ENCODE measurements at regions not wholly inside any gene's neighbourhood (a gene's known extent, or its start where the extent isn't known, plus 50 kb on each side); places are given as distances from the start of the nearest gene placed in this dataset.

DNA sequence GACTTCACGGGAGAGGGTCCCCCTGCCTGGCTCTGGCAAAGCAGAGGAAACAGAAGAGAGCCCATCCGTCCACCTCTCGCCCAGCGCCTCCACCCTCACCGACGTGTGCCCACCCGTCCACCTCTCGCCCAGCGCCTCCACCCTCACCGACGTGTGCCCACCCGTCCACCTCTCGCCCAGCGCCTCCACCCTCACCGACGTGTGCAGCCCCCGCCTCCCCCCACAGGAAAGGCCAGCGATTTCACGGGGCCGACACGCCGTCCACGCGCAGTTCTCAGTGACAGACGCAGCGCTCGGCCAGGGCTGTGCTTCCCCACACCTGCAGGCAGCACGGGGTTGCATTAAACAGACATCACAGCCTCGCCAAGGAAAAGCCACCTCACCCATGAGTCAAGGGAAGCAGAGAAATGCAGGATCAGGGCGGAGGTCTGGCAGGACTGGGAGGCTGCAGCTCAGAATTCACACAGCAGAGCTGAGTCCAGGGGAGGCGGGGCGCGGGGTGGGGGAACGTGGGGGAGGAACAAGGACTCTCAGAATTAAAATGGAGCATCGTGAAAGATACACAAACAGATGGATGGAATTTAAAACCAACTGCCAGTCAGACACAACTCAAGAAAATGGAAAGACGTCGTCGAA is 377.7 kb downstream of the BRD1 start:
- no peak for DNase-seq

DNA sequence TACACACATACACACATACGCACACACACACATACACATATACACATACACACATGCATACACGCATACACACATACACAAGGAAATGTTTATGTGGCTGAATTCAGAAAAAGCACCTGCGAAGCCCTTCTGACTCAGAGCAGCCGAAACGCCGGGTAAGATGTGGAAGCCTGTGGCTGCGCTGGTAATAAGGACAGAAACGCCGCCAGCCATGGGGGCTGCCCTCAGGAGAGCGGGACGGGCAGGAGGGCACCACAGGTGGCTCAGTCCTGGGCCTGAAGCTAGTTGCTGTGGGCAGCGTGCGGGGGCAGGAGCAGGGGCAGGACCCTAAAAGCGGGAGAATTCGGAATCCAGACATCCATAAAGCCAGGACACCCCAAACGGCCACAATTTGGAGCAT is 378.3 kb downstream of the BRD1 start:
- no peak for DNase-seq

GRCh38 chr22:49448526-49448925 is 379.1 kb downstream of the BRD1 start:
- DNase-seq = no peak

GRCh38 chr22:49447837-49448236 is 379.8 kb downstream of the BRD1 start:
- no peak for DNase-seq

- DNase-seq = no peak
Measured at GRCh38 chr22:49446759-49447710, 380.6 kb downstream of the BRD1 start.

- DNase-seq = no peak
Measured at GRCh38 chr22:49446145-49446758, 381.4 kb downstream of the BRD1 start.

GRCh38 chr22:49444781-49445180 is 382.9 kb downstream of the BRD1 start:
- DNase-seq = no peak

DNA sequence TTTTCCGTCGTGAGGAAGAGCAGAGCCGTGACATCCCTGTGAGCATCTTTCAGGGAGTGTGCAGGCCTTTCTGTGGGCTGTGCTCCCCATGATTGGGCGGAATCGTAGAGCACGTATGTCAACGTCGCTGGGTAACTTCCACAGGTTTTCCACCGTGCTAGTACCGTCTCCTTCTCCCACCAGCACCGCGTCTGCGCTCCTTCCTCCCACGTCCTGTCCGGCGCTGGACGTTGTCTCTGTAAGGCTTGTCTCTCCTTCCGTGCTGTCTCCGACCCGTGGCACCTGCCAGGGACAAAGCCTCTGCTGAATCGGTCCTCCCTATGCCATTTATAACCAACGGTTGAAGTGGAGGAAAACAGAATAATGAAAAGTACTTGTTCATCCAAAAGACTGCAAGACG is 386.7 kb downstream of the BRD1 start:
- no peak for DNase-seq

- DNase-seq = no peak
Measured at GRCh38 chr22:49439373-49439772, 388.3 kb downstream of the BRD1 start.

DNA sequence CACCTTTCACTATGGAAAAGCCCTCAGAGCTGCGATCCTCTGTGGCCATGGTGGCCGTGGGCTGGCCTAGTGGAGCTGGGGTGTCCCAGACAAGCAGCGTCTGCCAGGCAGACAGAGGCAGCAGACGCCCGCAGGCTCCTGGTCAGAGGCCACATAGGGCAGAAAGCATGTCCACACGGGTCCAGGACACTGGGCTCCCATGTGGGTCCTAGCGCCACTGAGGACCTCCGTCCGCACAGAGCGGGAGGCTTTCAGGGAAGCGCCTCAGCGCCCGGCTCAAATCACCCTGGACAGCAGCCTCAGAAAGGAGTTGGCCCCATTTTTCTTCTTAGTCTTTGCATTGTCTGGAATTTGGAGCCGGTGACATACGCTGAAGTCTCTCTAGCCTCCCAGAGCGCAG is 389.7 kb downstream of the BRD1 start:
- no peak for DNase-seq

GRCh38 chr22:49437356-49437755 is 390.3 kb downstream of the BRD1 start:
- DNase-seq = no peak

- DNase-seq = no peak
Measured at GRCh38 chr22:49436056-49436455, 391.6 kb downstream of the BRD1 start.

DNA sequence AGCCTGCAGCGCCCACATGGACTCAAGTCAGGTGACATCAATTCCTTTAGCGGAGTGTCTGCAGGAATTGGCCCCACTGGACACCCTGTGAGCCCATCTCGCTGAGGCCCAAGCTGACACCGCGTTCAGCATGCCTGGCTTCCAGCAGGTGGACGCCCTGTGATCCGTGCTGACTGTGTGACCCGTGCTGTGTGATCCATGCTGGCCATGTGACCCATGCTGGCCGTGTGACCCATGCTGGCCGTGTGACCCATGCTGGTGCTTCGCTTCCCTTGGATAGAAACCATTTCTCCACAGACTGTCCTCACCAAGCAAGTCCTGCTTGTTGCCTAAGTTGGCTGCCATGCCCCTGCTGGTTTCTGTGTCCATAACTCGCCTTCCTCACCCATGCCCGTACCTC is 392.1 kb downstream of the BRD1 start:
- no peak for DNase-seq

DNA sequence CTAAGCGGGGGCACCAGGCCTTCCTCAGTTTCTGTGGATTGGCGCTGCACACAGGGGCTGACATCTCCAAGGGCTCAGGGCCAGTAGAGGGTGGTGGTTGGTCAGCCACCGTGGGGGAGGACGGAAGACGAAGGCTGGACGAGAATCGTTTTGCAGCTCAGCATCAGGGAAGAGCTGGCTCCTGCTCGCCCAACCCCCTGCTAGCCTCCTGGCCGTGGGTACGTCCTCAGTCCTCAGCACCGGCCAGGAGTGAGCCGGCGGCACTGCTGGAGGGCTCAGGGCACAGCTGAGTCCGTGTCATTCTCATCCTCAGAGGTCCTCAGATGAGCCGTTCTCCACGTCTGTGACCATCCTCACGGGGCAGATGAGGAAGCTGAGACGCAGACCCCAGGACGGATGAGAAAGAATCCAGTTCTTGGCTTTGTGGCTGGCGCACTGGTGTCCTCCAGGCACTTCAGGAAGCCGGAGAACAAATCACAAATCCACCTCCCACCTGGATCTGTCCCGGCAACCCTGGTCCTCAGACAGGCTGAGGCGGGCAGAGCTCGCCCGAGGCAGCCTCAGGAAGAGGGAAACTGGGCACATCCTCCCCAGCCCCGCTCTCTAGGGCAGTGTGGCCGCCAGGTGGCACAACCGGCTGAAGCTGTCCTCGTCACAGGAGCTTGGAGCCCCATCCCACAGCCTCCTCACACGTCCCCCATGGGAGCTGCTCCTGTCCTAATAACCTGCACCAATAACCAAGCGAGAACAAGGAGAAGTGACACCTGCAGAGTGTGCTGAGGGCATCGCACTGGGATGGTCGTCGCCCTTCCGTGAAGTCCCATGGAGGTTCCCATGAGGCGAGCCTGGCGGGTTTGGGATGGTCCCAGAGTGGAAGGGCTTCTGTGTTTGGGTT is 393.7 kb downstream of the BRD1 start:
- DNase-seq = no peak

- no peak for DNase-seq
Measured at GRCh38 chr22:49432897-49433443, 394.7 kb downstream of the BRD1 start.

GRCh38 chr22:49432211-49432896 is 395.3 kb downstream of the BRD1 start:
- DNase-seq = no peak

GRCh38 chr22:49431551-49431950 is 396.1 kb downstream of the BRD1 start:
- no peak for DNase-seq

GRCh38 chr22:49429066-49429465 is 398.6 kb downstream of the BRD1 start:
- no peak for DNase-seq

- no peak for DNase-seq
Measured at GRCh38 chr22:49427941-49428340, 399.7 kb downstream of the BRD1 start.

GRCh38 chr22:49427341-49427740 is 400.3 kb downstream of the BRD1 start:
- no peak for DNase-seq

DNA sequence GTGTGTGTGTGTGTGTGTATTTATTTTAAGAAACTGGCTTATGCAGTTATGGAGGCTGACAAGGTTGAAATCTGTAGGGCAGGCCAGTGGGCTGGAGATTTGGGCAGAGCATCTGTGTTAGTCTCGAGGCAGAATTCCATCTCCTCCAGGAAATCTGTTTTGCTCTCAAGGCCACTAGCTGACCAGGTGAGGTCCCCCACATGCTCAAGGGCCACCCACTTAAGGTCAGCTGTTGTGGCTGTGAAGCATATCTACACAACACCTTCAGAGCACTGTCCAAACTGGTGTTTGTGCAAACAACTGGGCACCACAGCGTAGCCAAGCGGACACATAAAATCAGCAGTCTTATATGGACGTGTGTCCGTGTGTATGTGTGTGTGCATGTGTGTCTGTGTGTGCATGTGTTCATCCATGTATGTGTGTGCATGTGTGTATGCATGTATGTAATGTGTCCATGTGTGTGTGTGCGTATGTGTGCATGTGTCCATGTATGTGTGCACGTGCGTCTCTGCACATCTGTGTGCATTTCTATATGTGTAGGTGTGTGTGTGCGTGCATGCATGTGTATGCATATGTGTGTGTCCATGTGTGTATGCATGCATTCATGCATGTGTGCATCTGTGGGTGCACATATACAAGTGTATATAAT is 400.9 kb downstream of the BRD1 start:
- no peak for DNase-seq
